Suprapubic skin (tissue), 4 donors: ENCODE measurements at regions not wholly inside any gene's neighbourhood (a gene's known extent, or its start where the extent isn't known, plus 50 kb on each side); places are given as distances from the start of the nearest gene placed in this dataset.

Experiments
- EP300 ChIP-seq: sonication (generic); formaldehyde crosslinking; IDR thresholded peaks from one replicate; pipeline ENCODE4 v1.6.1; 2017; ENCODE audit warnings: antibody characterized with exemption
- POLR2A ChIP-seq, 2 donors: fragments of 450-650 bp; IDR thresholded peaks; one replicate each; pipeline ENCODE4 v1.6.1; 2017; ENCODE audit warnings: antibody characterized with exemption in 2 of 2, mild to moderate bottlenecking in 2 of 2, moderate library complexity in 2 of 2
- POLR2AphosphoS5 ChIP-seq, 3 donors: sonication (generic); formaldehyde crosslinking; IDR thresholded peaks; one replicate each; pipeline ENCODE4 v1.6.1; 2017; ENCODE audit warnings: antibody characterized with exemption in 3 of 3
- TF ChIP-seq, protein P1 (sequence below), 2 donors: fragments of 200-600 bp in 1 of 2; fragments of 450-650 bp in 1 of 2; sonication (generic) in 1 of 2; IDR thresholded peaks; one replicate each; pipeline ENCODE4 v1.5.1; 2016 to 2019; ENCODE audit warnings: antibody characterized with exemption in 2 of 2, mild to moderate bottlenecking in 1 of 2, moderate library complexity in 1 of 2

DNA sequence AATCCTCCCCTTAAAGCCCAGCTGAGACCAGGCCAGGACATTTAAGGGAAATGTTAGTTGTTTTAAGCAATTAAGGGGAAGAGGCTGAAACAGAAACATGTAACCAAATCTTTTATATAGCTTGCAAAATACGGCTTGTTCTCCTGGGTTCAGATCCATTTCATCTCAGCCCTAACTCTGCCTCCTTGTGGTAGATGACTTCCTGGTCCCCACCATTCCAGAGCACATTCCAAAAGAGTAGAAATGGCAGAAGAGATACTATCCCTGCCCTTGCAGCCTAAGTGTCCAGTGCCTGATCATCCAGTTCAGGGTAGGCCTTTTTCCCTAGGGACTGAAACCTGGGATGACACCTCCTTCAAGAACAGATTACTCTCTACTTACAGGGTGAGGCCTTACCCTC lies 266.2 kb upstream of the VEPH1 start:
- TF ChIP-seq, protein P1, sequence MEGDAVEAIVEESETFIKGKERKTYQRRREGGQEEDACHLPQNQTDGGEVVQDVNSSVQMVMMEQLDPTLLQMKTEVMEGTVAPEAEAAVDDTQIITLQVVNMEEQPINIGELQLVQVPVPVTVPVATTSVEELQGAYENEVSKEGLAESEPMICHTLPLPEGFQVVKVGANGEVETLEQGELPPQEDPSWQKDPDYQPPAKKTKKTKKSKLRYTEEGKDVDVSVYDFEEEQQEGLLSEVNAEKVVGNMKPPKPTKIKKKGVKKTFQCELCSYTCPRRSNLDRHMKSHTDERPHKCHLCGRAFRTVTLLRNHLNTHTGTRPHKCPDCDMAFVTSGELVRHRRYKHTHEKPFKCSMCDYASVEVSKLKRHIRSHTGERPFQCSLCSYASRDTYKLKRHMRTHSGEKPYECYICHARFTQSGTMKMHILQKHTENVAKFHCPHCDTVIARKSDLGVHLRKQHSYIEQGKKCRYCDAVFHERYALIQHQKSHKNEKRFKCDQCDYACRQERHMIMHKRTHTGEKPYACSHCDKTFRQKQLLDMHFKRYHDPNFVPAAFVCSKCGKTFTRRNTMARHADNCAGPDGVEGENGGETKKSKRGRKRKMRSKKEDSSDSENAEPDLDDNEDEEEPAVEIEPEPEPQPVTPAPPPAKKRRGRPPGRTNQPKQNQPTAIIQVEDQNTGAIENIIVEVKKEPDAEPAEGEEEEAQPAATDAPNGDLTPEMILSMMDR (IDR thresholded peaks at IDR 0.05): no peak
- no peak for TF ChIP-seq POLR2A (IDR thresholded peaks at IDR 0.05)
- TF ChIP-seq POLR2AphosphoS5 (IDR thresholded peaks at IDR 0.05): no peak
- no peak for TF ChIP-seq EP300
